MM.1S (cell line): ENCODE measurements at regions not wholly inside any gene's neighbourhood (a gene's known extent, or its start where the extent isn't known, plus 50 kb on each side); places are given as distances from the start of the nearest gene placed in this dataset.

Source experiments
- CTCF ChIP-seq: fragments of 300-600 bp; sonication (generic); IDR thresholded peaks from 2 replicates; pipeline ENCODE4 v1.5.1; 2016; ENCODE audit warnings: antibody characterized with exemption, low read length, mixed read lengths
- EZH2phosphoT487 ChIP-seq: fragments of 300-600 bp; sonication (generic); IDR thresholded peaks from 2 replicates; pipeline ENCODE4 v1.6.1; 2018; ENCODE audit warnings: antibody characterized with exemption, low read length

- TF ChIP-seq CTCF, result no peak
- no peak for TF ChIP-seq EZH2phosphoT487
Measured at GRCh38 chr7:131808736-131809135, 252.3 kb upstream of the PODXL start.
